B cell (primary cell): ENCODE measurements at regions not wholly inside any gene's neighbourhood (a gene's known extent, or its start where the extent isn't known, plus 50 kb on each side); places are given as distances from the start of the nearest gene placed in this dataset.

Experiments
- ATAC-seq: fragments of 200-7000 bp; cut with Tn5 transposase; one replicate; pipeline ENCODE4 v1.10.0; 2021; ENCODE audit warnings: low read depth, mild to moderate bottlenecking, moderate number of reproducible peaks, moderate library complexity
- CTCF ChIA-PET: fragments of 350-600 bp; sonication (Branson Sonifier 250); formaldehyde crosslinking; loops from one replicate; lab custom pipeline; 2021; ENCODE audit warnings: antibody characterized with exemption, inconsistent platforms; lab: Charles Lee
- POLR2A ChIA-PET: fragments of 350-600 bp; sonication (Branson Sonifier 250); formaldehyde crosslinking; loops from one replicate; lab custom pipeline; 2021; ENCODE audit warnings: antibody characterized with exemption; lab: Charles Lee
- DNase-seq: peaks from one replicate; pipeline ENCODE4 v3.0.0; 2013
- H2AFZ ChIP-seq: 2 replicates; pipeline ENCODE4 v1.6.1; 2012; ENCODE audit warnings: mild to moderate bottlenecking, low read depth, low read length; ENCODE audit not compliant: insufficient read depth, poor library complexity, severe bottlenecking
- H3K27ac ChIP-seq, 2 donors: 1 replicate in 1 of 2; 2 replicates in 1 of 2; pipeline ENCODE4 v1.5.1; 2012 to 2013; ENCODE audit warnings: low read length in 2 of 2, mild to moderate bottlenecking in 2 of 2, moderate library complexity in 1 of 2
- H3K27me3 ChIP-seq, 4 experiments: fragments of 200-600 bp in 1 of 4; sonication (generic) in 1 of 4; replicated peaks in 1 of 4; 1 replicate in 2 of 4; 2 replicates in 2 of 4; pipeline versions ENCODE4 v1.6.1 to v1.7.0; 2013 to 2016; ENCODE audit warnings: low read length in 3 of 4, mild to moderate bottlenecking in 2 of 4, mixed read lengths in 1 of 4, moderate library complexity in 1 of 4; ENCODE audit not compliant: insufficient read depth in 4 of 4, control insufficient read depth in 3 of 4; ENCODE audit errors: control extremely low read depth in 1 of 4
- H3K36me3 ChIP-seq, 2 experiments: replicated peaks in 1 of 2; 1 replicate in 1 of 2; 2 replicates in 1 of 2; pipeline versions ENCODE4 v1.6.1 to v1.7.1; 2013; ENCODE audit warnings: low read length in 1 of 2; ENCODE audit not compliant: insufficient read depth in 2 of 2, control insufficient read depth in 1 of 2; ENCODE audit errors: control extremely low read depth in 1 of 2, extremely low read depth in 1 of 2
- H3K4me1 ChIP-seq, 2 donors: fragments of 200-600 bp in 1 of 2; sonication (generic) in 1 of 2; 1 replicate in 1 of 2; 2 replicates in 1 of 2; pipeline versions ENCODE4 v1.5.1 to v1.6.1; 2013 to 2017; ENCODE audit warnings: low read length in 2 of 2; ENCODE audit not compliant: control insufficient read depth in 2 of 2, insufficient read depth in 2 of 2
- H3K4me2 ChIP-seq: replicated peaks from 2 replicates; pipeline ENCODE3; 2012; ENCODE audit warnings: mild to moderate bottlenecking, low read depth, low read length; ENCODE audit not compliant: poor library complexity, severe bottlenecking
- H3K4me3 ChIP-seq, 5 experiments: fragments of 200-600 bp in 1 of 5; sonication (generic) in 1 of 5; 1 replicate in 3 of 5; 2 replicates in 2 of 5; pipeline versions ENCODE4 v1.5.1 to v1.7.0; 2011 to 2016; ENCODE audit warnings: low read length in 4 of 5, mild to moderate bottlenecking in 4 of 5, low read depth in 2 of 5, control low read depth in 1 of 5, moderate library complexity in 1 of 5; ENCODE audit not compliant: insufficient read depth in 1 of 5; ENCODE audit errors: control extremely low read depth in 1 of 5, extremely low read depth in 1 of 5
- H3K79me2 ChIP-seq: fragments of 200-600 bp; sonication (generic); one replicate; pipeline ENCODE4 v1.6.0; 2016; ENCODE audit warnings: low read length; ENCODE audit not compliant: control insufficient read depth, insufficient read depth
- H3K9ac ChIP-seq: fragments of 200-600 bp; sonication (generic); 2 replicates; pipeline ENCODE4 v1.6.1; 2017; ENCODE audit warnings: mild to moderate bottlenecking, low read length, moderate library complexity
- H3K9me3 ChIP-seq, 3 donors: one replicate each; pipeline versions ENCODE4 v1.6.1 to v1.7.1; 2013; ENCODE audit warnings: low read length in 2 of 3; ENCODE audit not compliant: control insufficient read depth in 2 of 3, insufficient read depth in 1 of 3; ENCODE audit errors: control extremely low read depth in 1 of 3
- H4K20me1 ChIP-seq: 2 replicates; pipeline ENCODE4 v1.6.0; 2012; ENCODE audit warnings: mild to moderate bottlenecking, low read length; ENCODE audit not compliant: insufficient read depth, control insufficient read depth, poor library complexity, severe bottlenecking
- H3K27ac Mint-ChIP-seq: one replicate; pipeline ENCODE4 v1.8.0; 2021; ENCODE audit warnings: mixed read lengths
- H3K27me3 Mint-ChIP-seq: one replicate; pipeline ENCODE4 v1.8.0; 2021; ENCODE audit warnings: mixed read lengths
- H3K4me1 Mint-ChIP-seq: one replicate; pipeline ENCODE4 v1.8.0; 2021; ENCODE audit warnings: mixed read lengths
- H3K4me3 Mint-ChIP-seq: one replicate; pipeline ENCODE4 v1.8.0; 2021; ENCODE audit warnings: mixed read lengths
- H3K9me3 Mint-ChIP-seq: one replicate; pipeline ENCODE4 v1.8.0; 2022; ENCODE audit warnings: mixed read lengths; ENCODE audit not compliant: insufficient read depth
- EZH2 ChIP-seq: IDR thresholded peaks from 2 replicates; pipeline ENCODE4 v1.6.1; 2012; ENCODE audit warnings: borderline replicate concordance, low read depth, mild to moderate bottlenecking, moderate library complexity, low read length; ENCODE audit not compliant: insufficient read depth, poor library complexity, severe bottlenecking
- WGBS: methylation state at CpG from one replicate; pipeline ENCODE4 v1.1.5; 2013; ENCODE audit warnings: missing lambda C conversion rate; ENCODE audit not compliant: insufficient coverage; 5-methylcytosine and 5-hydroxymethylcytosine counted together
- intact Hi-C: fragments of 100-400 bp; cut with micrococcal nuclease; formaldehyde crosslinking; loops from one replicate; pipeline ENCODE4 v1.10.0; 2022
- TF ChIP-seq, protein P1 (sequence below): fragments of 200-600 bp; IDR thresholded peaks from one replicate; pipeline ENCODE4 v1.8.0; 2022; ENCODE audit warnings: antibody characterized with exemption, mild to moderate bottlenecking

GRCh38 chr3:83216919-83217594 lies 1455.6 kb upstream of the GBE1 start:
- POLR2A ChIA-PET: no interaction called here
- 94% methylated on average over 24 of the region's 24 CpGs for WGBS

DNA sequence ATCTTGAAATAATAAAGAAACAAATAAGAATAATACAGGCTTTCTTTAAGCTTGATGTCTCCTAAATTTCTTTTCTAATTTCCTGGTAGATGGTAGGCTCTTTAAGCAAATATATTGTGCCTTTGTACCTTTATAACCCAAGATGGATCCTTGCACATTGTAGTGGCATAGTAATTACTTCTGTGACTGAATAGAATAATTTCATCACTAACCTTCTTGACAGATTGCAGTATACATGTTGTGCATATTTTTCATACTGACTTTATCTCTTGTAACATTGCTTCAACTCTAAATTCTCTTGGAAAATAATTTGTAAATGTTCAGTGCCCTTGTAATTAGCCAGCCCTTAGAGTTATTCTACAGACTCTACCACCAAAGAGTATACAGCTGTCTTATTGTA lies 1433.8 kb upstream of the GBE1 start:
- no peak overlapping the region for H3K27ac Mint-ChIP-seq
- POLR2A ChIA-PET: no interaction called here

More at GRCh38 chr3:83216919-83217594, 1455.6 kb upstream of the GBE1 start:
- Histone ChIP-seq H3K4me3 (no peak overlapping the region), H3K4me2 (no peak overlapping the region), H3K9ac (no peak overlapping the region), H3K36me3 (no peaks in the 10 kb centered on the region), H3K9me3 (peaks cover 0 to 21% (median 0%) of the 10 kb centered on the region in 3 donors), H3K27me3 (no peaks in the 10 kb centered on the region), H3K4me1 (no peaks in the 10 kb centered on the region), H3K79me2 (no peaks in the 10 kb centered on the region), H2AFZ (no peak overlapping the region), H4K20me1 (no peaks in the 10 kb centered on the region), H3K27ac (no peak overlapping the region)
- Mint-ChIP-seq H3K27ac (no peak overlapping the region), H3K27me3 (no peaks in the 10 kb centered on the region), H3K4me3 (no peak overlapping the region), H3K4me1 (no peaks in the 10 kb centered on the region), H3K9me3 (no peaks in the 10 kb centered on the region)
- CTCF ChIA-PET: no interaction called here
- no peak for DNase-seq
- intact Hi-C loops: no loop called here
- no peak for ATAC-seq
- TF ChIP-seq, protein P1, sequence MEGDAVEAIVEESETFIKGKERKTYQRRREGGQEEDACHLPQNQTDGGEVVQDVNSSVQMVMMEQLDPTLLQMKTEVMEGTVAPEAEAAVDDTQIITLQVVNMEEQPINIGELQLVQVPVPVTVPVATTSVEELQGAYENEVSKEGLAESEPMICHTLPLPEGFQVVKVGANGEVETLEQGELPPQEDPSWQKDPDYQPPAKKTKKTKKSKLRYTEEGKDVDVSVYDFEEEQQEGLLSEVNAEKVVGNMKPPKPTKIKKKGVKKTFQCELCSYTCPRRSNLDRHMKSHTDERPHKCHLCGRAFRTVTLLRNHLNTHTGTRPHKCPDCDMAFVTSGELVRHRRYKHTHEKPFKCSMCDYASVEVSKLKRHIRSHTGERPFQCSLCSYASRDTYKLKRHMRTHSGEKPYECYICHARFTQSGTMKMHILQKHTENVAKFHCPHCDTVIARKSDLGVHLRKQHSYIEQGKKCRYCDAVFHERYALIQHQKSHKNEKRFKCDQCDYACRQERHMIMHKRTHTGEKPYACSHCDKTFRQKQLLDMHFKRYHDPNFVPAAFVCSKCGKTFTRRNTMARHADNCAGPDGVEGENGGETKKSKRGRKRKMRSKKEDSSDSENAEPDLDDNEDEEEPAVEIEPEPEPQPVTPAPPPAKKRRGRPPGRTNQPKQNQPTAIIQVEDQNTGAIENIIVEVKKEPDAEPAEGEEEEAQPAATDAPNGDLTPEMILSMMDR: no peak
- TF ChIP-seq EZH2: no peak

More for the DNA sequence above, 1433.8 kb upstream of the GBE1 start:
- Histone ChIP-seq H3K79me2 (no peaks in the 10 kb centered on the region), H2AFZ (no peak overlapping the region), H3K9ac (no peak overlapping the region), H3K36me3 (no peaks in the 10 kb centered on the region), H3K27ac (no peak overlapping the region), H3K4me1 (no peaks in the 10 kb centered on the region), H3K9me3 (no peaks in the 10 kb centered on the region), H3K27me3 (no peaks in the 10 kb centered on the region), H3K4me2 (no peak overlapping the region), H4K20me1 (no peaks in the 10 kb centered on the region), H3K4me3 (no peak overlapping the region)
- H3K9me3 Mint-ChIP-seq: peaks cover 2% of the 10 kb centered on the region
- H3K27me3 Mint-ChIP-seq: no peaks in the 10 kb centered on the region
- intact Hi-C loops: no loop called here
- TF ChIP-seq, protein P1: no peak
- no peak for TF ChIP-seq EZH2
- no peak for DNase-seq
- no peaks in the 10 kb centered on the region for H3K4me1 Mint-ChIP-seq
- no peak overlapping the region for H3K4me3 Mint-ChIP-seq
- ATAC-seq: no peak
- CTCF ChIA-PET: no interaction called here
